NCI-H345 treated with DMSO at 0.1 percent for 48 hours (cell line): ENCODE measurements at regions not wholly inside any gene's neighbourhood (a gene's known extent, or its start where the extent isn't known, plus 50 kb on each side); places are given as distances from the start of the nearest gene placed in this dataset.

Experiments used
- DNase-seq: peaks from one replicate; lab custom pipeline; 2025; ENCODE audit not compliant: unreplicated experiment; lab: John Stamatoyannopoulos, UW

- DNase-seq = no peak
Observed at GRCh38 chr16:35365675-35366074, 1906.3 kb downstream of the TP53TG3F start.

GRCh38 chr16:35370617-35371016 is 1911.2 kb downstream of the TP53TG3F start:
- no peak for DNase-seq

GRCh38 chr16:35377142-35377541 is 1917.7 kb downstream of the TP53TG3F start:
- DNase-seq = no peak

DNA sequence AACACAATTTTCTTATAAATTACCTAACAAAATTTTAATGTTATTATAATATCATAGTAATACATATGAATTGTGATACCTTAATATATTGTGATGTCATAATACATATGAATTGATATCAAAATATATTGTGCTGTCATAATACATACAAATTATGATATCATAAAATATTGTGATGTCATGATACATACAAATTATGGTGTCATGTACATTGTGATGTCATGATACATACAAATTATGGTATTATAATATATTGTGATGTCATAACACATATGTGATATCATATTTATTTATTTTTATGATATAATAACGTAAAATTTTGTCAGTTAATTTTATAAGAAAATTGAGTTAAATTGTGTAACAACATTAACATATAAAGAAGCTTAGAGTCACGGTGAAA is 1927.2 kb downstream of the TP53TG3F start:
- no peak for DNase-seq

DNA sequence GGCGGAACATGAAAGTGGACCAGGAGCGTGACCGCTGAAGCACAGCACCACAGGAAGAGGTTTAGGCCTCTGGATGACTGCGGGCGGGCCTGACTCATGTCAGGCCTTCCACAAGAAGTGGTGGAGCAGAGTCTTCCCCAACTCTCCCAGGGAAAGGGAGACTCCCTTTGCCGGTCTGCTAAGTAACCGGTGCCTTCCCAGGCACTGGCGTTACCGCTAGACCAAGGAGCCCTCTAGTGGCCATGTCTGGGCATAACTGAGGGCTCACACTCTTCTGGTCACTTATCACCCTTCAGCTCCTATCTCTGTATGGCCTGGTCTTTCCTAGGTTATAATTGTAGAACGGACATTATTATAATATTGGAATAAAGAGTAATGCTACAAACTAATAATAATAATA is 1931.9 kb downstream of the TP53TG3F start:
- peak; percentile 1 for DNase-seq

GRCh38 chr16:35398180-35398579 is 1938.8 kb downstream of the TP53TG3F start:
- DNase-seq = no peak

DNA sequence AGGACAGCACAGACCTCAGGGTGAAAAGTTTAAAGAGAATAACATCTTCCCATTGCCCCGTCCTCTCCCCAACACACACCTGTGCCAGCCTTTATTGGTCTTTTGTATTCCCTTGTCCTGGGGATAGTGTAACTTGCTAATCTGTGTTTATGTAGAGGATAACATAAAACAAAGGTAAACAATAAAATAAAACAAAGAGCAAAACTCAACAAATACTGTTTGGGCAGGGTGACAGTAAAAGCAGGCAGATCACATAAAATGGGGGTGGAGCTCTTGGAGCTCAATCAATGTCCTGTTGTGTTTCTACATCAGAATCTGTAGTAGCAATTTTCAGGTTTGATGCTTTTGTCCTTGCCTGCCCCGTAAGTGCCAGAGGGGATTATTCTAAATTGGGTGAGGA is 1939.7 kb downstream of the TP53TG3F start:
- DNase-seq = no peak

- DNase-seq = no peak
Observed at GRCh38 chr16:35404273-35404672, 1944.9 kb downstream of the TP53TG3F start.

DNA sequence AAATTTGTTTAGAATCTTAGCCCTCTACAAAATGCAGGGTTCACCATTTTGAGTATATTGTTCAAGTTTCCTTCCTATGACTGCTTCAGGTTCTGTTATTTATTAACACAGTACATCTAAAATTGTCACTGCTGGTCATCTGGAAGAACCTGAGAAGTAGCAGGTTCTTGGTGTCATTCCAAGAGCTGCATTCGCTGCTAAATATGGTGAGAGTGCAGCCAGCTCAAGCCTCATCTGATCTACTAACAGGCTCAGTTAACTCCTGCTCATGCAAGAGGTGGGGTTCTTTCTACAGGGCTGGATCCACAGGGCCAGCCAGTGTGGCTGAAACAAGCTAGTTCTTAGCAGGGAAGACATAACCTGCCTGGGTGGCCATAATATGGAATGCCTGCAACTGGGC is 1946.1 kb downstream of the TP53TG3F start:
- DNase-seq = no peak

DNA sequence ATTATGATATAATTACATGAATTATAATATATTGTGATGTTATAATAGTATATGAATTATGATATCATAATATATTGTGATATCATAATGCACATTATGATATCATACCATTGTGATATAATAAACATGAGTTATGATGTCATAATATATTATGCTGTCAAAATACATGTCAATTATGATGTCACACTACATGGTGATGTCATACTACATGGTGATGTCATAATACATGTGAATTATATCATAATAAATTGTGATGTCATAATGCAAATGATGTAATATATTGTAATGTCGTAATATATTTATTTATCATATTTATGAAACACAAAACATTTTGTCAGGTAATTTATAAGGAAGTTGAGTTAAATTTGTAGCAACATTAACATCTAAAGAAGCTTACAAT is 1950.1 kb downstream of the TP53TG3F start:
- DNase-seq = no peak

DNA sequence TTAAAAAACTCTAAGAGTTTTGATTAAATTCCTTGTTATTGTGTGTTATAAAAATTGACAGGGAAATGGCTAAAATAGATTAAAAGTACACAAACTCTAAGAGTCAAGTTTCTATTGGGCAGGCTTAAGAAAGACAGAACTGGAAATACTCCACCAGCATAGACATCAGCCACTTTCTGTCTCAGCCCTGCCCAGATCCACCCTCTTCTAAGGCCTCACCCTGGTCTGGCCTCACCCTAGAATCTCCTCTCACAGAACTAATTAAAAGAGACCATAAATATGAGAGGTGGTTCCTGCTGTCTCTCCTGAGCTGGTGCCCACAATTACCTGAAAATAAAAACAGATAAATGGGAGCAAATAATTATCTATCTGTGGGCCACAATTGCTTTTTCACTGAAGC is 1951.0 kb downstream of the TP53TG3F start:
- DNase-seq = no peak

- DNase-seq = no peak
Observed at GRCh38 chr16:35411156-35411555, 1951.7 kb downstream of the TP53TG3F start.

GRCh38 chr16:35414139-35414538 is 1954.7 kb downstream of the TP53TG3F start:
- DNase-seq = no peak

DNA sequence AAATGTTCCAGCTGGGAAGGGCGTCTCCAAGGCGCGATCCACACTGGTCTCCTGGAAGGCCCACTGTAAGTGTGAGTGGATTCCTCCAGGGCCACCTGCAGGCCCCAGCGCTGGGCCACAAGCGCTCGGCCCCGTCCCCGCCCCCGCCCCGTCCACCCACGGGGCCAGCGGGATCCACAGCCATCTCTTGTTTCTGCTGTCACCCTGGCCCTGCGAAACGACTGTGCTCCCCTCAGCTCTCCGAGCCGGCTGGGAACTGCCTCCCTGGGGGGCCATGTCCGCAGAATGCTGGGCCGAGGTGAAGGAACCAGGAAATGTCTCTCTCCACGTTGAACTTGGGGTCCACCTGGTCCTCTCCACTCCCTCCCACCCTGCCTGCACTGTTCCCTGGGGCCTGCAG is 1955.2 kb downstream of the TP53TG3F start:
- DNase-seq = no peak

- no peak for DNase-seq
Observed at GRCh38 chr16:35425270-35425669, 1965.9 kb downstream of the TP53TG3F start.

DNA sequence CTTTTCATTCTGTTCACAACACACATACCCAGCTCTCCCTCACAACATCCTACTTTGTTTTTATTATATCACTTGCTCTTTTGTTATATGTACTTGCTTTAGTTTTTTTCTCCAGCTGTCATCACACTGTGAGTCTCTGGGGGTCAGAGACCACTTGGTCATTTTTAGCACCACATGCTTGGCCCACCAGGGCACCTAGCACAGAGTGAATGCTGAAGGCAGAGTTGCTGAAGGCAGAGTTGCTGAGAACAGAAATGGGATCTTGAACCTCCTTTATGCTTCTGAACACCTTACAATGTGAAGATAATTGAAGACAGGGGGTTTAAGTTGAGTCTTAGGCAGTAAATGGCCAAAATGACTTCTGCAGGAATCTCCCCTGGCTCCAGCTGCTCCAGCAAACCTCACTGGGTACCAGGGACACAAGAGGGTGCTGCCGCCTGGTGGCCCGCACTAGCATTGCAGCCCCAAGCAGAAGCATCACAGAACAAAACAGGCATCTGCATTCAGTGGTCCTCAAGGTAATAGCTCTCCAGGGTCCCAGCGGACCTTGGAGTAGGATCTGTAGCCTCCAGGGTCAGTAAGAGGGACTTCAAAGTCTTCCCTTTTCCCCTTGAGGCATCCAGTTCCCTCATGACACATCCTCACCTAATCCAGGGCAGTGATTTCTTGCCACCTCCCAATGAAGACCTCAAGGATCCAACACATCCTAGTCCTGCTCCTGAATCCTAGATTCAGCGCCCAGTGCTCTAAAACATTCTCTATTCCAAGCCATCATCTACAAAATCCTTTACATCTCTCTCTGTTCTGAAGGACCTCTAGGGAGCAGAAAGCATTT is 1972.6 kb downstream of the TP53TG3F start:
- no peak for DNase-seq

DNA sequence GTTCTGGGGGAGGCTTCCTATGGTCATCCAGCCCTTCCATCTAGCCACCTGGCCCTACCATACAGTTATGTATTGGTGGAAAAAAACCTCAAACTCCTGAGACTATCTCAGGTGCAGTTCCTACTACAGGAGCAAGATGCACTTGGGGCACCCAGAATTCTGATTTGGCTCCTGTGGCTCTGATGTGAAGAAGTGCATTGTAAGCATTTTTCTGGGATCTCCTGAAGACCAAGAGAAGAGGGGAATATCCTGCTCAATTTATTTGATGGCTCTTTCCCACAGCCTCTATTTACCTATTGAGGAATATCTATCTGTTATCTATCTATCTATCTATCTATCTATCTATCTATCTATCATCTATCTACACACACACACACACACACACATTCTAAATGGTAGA is 1981.5 kb downstream of the TP53TG3F start:
- no peak for DNase-seq

DNA sequence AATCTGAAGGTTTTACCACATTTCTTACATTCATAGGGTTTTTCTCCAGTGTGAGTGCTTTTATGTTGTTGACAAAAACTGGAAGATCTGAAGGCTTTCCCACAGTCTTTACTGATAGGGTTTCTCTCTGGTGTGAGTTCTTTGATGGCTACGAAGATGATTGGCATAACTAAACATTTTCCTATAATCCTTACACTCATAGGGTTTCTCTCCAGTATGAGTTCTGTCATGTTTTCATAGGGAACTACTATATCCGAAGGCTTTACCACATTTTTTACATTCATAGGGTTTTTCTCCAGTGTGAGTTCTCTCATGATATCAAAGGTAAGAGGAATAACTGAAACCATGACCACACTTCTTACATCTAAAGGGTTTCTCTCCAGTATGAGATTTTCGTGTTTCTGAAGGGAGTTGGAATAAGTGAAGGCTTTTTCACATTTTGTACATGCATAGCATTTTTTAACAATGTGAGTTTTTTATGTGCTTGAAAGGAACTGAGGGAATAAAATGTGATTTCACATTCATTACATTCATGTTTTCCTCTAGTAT is 1987.7 kb downstream of the TP53TG3F start:
- DNase-seq = no peak

GRCh38 chr16:35449663-35450062 is 1990.3 kb downstream of the TP53TG3F start:
- DNase-seq = no peak

DNA sequence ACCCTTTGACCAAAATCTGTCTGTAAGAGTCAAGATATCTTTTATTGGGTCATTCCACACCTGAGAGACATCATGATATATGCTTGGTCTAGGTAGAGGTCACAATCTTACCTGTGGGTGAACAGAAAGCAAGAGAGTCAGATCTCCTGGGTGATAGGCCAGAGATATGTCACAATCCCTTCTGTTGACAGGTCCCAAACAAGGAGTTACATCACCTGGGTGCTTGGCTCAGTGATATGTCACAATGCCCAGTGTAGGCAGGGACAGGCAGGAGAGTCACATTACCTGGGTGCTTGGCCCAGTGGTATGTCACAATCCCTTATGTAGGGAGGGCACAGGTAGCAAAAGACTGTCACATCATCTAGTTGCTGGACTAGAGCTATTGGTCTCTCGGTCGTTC is 1991.2 kb downstream of the TP53TG3F start:
- DNase-seq = no peak

- no peak for DNase-seq
Observed at GRCh38 chr16:35452471-35452870, 1993.1 kb downstream of the TP53TG3F start.

DNA sequence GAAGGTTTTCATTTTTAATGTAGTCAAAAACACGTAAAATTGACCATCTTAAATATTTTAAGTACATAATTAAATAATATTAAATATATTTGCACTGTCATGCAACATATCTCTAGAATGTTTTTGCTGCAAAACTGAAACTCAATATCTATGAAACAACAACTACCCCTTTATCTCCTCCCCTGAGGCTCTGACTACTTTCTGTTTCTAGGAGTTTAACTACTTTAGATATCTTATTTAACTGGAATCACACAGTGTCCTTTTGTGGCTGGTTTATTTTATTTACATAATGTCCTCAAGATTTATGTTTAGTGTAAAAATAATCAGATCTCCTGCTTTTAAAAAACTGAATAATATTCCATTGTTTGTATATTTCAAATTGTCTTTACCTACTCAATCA is 2003.9 kb downstream of the TP53TG3F start:
- no peak for DNase-seq

GRCh38 chr16:35480361-35480760 is 2020.9 kb downstream of the TP53TG3F start:
- DNase-seq = no peak
